ENCODE measurements at regions not wholly inside any gene's neighbourhood (a gene's known extent, or its start where the extent isn't known, plus 50 kb on each side); places are given as distances from the start of the nearest gene placed in this dataset.

- DNase-seq, result no peak
Measured at GRCh38 chr5:34487956-34488355, 168.2 kb upstream of the RAI14 start.

GRCh38 chr5:34488984-34489383, 167.1 kb upstream of the RAI14 start:
- DNase-seq, result no peak

- no peak for DNase-seq
Measured at GRCh38 chr5:34490506-34491250, 165.4 kb upstream of the RAI14 start.

GRCh38 chr5:34491251-34491620, 164.9 kb upstream of the RAI14 start:
- DNase-seq, result no peak

GRCh38 chr5:34494111-34494755, 161.9 kb upstream of the RAI14 start:
- peak; percentile 50 for DNase-seq

GRCh38 chr5:34495178-34495577, 160.9 kb upstream of the RAI14 start:
- no peak for DNase-seq

GRCh38 chr5:34496260-34496691, 159.9 kb upstream of the RAI14 start:
- no peak for DNase-seq

- no peak for DNase-seq
Measured at GRCh38 chr5:34496701-34497469, 159.2 kb upstream of the RAI14 start.

GRCh38 chr5:34497470-34497808, 158.7 kb upstream of the RAI14 start:
- no peak for DNase-seq

GRCh38 chr5:34498572-34498971, 157.6 kb upstream of the RAI14 start:
- peak; percentile 89 for DNase-seq

- DNase-seq, result peak; percentile 93
Measured at GRCh38 chr5:34499001-34499734, 157.0 kb upstream of the RAI14 start.

- peak; percentile 73 for DNase-seq
Measured at GRCh38 chr5:34500236-34500847, 155.8 kb upstream of the RAI14 start.

- DNase-seq, result peak; percentile 45
Measured at GRCh38 chr5:34501016-34501415, 155.1 kb upstream of the RAI14 start.

- no peak for DNase-seq
Measured at GRCh38 chr5:34501840-34502239, 154.3 kb upstream of the RAI14 start.

- DNase-seq, result no peak
Measured at GRCh38 chr5:34502581-34502980, 153.5 kb upstream of the RAI14 start.

GRCh38 chr5:34503379-34504253, 152.5 kb upstream of the RAI14 start:
- no peak for DNase-seq

GRCh38 chr5:34504967-34505366, 151.2 kb upstream of the RAI14 start:
- no peak for DNase-seq

GRCh38 chr5:34505731-34506130, 150.4 kb upstream of the RAI14 start:
- DNase-seq, result no peak

GRCh38 chr5:34507933-34508332, 148.2 kb upstream of the RAI14 start:
- no peak for DNase-seq

GRCh38 chr5:34509392-34509791, 146.7 kb upstream of the RAI14 start:
- no peak for DNase-seq

- no peak for DNase-seq
Measured at GRCh38 chr5:34510002-34510401, 146.1 kb upstream of the RAI14 start.

GRCh38 chr5:34511063-34511462, 145.1 kb upstream of the RAI14 start:
- no peak for DNase-seq

All from suppressor macrophage treated with lipopolysaccharide for 4 hours (primary cell).